ENCODE measurements at regions not wholly inside any gene's neighbourhood (a gene's known extent, or its start where the extent isn't known, plus 50 kb on each side); places are given as distances from the start of the nearest gene placed in this dataset.

- TF ChIP-seq CTCF (conservative IDR thresholded peaks at IDR 0.05) (no peak), EZH2 (IDR thresholded peaks at IDR 0.05; ENCODE audit: low read depth) (no peak)
Measured at GRCh38 chr17:72060084-72060483, 60.7 kb upstream of the SOX9 start.

Measured in PC-9 (cell line).